EL (cell line): ENCODE measurements at regions not wholly inside any gene's neighbourhood (a gene's known extent, or its start where the extent isn't known, plus 50 kb on each side); places are given as distances from the start of the nearest gene placed in this dataset.

Experiments
- DNase-seq: peaks from one replicate; pipeline ENCODE4 v3.0.0-alpha.2; 2016

GRCh38 chr1:62370594-62370993 is 51.4 kb upstream of the KANK4 start:
- no peak for DNase-seq

DNA sequence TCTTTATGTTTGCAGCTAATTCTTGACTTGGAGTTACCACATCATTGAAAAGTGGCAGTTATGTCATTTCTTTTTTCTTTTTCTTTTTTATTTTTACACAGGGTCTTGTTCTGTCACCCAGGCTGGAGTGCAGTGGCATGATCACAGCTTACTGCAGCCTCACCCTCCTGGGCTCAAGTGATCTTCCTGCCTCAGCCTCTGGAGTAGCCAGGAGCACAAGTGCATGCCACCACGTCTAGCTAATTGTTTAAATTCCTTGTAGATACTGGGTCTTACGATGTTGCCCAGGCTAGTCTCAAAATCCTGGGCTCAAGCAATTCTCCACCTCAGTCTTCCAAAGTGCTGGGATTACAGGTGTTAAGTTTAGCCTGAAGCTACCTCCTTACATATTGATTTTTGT is 52.1 kb upstream of the KANK4 start:
- no peak for DNase-seq

DNA sequence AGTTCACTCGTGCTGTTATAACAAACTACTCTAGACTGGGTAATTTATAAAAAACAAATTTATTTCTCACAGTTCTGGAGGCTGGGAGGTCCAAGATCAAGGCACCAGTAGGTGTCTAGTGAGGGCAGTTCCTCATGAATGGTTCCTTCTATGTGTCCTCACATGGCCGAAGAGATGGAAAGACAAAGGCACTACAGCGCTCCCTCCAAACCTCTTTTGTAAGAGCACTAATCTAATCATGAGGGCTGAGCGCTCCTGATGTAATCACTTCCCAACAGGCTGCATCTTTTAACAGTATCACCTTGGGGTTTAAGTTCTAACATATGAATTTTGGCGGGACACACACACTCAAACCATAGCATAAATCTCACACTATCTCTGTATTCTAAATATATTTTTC is 54.0 kb upstream of the KANK4 start:
- DNase-seq = no peak

DNA sequence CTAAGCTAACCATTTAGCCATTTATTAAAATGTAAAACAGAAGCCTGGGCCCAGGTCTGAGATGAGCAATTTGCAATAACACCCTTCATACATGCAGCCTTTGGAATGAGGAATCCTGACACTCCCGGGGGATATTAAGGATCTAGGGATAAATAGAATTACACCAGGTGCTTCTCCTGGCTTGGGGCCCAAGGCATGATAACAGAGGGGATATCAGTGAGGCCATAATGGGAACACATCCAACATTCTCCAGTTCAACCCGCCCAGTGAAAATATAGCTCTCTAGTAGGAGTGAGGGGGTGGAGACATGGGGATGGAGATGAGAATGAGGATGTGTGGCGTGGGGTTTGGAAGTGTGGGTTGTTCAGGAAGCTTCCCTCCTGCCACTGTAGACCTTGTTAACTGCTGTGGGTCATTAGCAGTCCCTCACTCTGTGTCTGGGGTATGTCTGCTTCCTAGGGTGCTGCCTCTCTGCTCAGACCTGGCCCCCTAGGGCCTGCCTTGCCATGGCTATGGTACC is 57.9 kb upstream of the KANK4 start:
- DNase-seq = no peak

GRCh38 chr1:62380181-62380580 is 56.7 kb upstream of the USP1 start:
- no peak for DNase-seq

DNA sequence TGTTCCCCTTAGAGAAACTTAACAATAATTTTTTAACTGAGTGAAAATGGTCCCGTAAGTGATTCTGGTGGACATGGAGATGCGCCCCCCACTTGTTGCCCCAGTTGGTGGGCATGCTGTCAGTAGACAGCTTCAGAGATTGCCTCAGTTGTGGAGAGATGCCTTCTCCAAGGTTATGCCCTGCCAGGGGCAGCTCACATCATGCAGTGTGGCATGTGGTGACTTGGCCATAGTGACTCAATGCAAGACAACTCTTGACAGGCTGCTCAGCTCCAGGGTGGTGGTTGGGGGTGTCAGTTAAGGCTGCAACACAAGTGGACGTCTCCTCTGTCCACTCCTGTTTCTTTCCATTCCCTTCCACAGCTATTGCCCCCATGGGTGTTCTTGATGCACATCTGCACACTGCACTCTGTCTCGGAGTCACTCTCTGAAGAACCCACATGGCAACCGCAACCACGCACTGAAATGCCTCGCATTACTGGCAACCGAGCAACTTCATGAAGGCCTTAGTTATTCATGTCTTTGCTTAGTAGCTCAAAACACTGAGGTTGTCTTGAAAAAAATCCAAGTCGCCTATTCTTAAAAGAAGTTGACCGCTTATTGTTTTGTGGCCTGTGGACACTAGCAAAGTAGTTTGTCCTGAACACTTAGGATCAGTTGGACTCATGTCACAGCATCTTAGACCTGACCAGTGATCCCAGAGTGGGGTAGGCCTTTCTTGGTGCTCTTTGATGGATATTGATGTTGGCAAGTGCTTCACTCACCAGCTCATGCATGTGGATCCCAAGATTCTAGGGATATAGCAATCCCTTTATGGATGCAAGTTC is 54.8 kb upstream of the USP1 start:
- no peak for DNase-seq

GRCh38 chr1:62382658-62382955 is 54.2 kb upstream of the USP1 start:
- DNase-seq = no peak

DNA sequence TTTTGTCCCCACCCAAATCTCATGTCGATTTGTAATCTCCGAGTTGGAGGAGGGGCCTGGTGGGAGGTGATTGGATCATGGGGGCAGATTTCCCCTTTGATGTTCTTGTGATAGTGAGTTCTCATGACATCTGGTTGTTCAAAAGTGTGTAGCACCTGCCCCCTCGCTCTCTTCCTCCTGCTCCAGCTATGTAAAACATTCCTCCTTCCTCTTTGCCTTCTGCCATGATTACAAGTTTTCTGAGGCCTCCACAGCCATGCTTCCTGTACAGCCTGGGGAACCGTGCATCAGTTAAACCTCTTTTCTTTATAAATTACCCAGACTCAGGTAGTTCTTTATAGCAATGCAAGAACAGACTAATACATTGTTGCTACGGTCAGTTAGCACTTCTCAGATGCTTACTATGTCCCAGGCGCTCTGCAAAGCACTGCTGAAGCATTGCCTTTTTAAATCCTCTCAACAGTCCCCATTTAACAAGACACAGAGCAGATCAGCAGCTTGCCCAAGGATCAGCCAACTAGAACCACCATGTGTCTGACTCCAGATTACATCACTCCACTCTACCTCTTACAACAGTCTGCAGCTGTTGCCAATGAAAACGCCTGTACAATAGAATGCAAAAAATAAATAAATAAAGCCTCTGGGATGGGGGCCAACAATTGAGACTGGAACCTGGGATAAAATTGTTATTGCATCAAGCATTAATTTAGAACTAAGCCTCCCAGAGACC is 52.4 kb upstream of the USP1 start:
- peak; percentile 73 for DNase-seq

GRCh38 chr1:62385923-62386322 is 50.9 kb upstream of the USP1 start:
- no peak for DNase-seq

- DNase-seq = no peak
These were observed 50.3 kb upstream of the USP1 start for GRCh38 chr1:62386351-62387121.
